HUES64 (cell line): ENCODE measurements at regions not wholly inside any gene's neighbourhood (a gene's known extent, or its start where the extent isn't known, plus 50 kb on each side); places are given as distances from the start of the nearest gene placed in this dataset.
"Not testable (repeated sequence)": the region's sequence is repeated elsewhere in the genome, so short reads cannot be mapped to it uniquely, and the experiment has no call there.

Experiments used
- H3K27ac ChIP-seq: 2 replicates; pipeline ENCODE4 v1.7.0; 2013; ENCODE audit warnings: low read depth, low read length, inconsistent platforms
- H3K27me3 ChIP-seq: 2 replicates; pipeline ENCODE4 v1.6.1; 2013; ENCODE audit warnings: mild to moderate bottlenecking, low read length; ENCODE audit not compliant: insufficient read depth
- H3K36me3 ChIP-seq: 2 replicates; pipeline ENCODE4 v1.6.1; 2013; ENCODE audit warnings: mild to moderate bottlenecking, low read length; ENCODE audit not compliant: insufficient read depth
- H3K4me1 ChIP-seq: 2 replicates; pipeline ENCODE4 v1.6.1; 2013; ENCODE audit warnings: mild to moderate bottlenecking, low read length, moderate library complexity; ENCODE audit not compliant: insufficient read depth
- H3K4me3 ChIP-seq: 2 replicates; pipeline ENCODE4 v1.5.1; 2013; ENCODE audit warnings: mild to moderate bottlenecking, low read length, moderate library complexity
- H3K9ac ChIP-seq: 2 replicates; pipeline ENCODE4 v1.6.1; 2013; ENCODE audit warnings: mild to moderate bottlenecking, low read depth, low read length
- H3K9me3 ChIP-seq: 2 replicates; pipeline ENCODE4 v1.6.1; 2013; ENCODE audit warnings: low read depth, low read length; ENCODE audit not compliant: insufficient read depth
- WGBS: fragments of 150-250, 120-280 bp; methylation state at CpG from one replicate; pipeline ENCODE4 v1.1.7; 2013; ENCODE audit warnings: missing lambda C conversion rate; 5-methylcytosine and 5-hydroxymethylcytosine counted together

DNA sequence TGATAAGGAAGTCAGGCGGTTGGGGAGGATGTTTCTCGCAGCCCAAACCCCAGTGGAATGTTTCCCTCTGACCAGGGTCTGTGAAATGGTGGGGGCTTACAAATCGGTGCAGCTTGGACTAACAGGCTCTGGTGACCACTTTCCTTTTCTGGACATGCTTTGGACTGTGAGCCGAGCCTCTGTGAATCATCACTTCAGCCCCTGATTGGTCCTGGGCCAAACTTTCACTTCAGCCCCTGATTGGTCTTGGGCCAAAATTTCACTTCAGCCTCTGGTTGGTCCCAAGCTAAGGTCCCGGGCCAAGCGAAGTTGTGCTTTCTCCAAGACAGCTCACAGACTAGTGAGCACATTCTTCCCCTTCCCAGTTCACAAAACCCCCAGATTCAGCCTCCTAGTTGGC is 223.7 kb upstream of the ANKRD20A1 start:
- H3K27me3 ChIP-seq, H3K9ac ChIP-seq, H3K4me3 ChIP-seq, H3K4me1 ChIP-seq, H3K9me3 ChIP-seq, H3K36me3 ChIP-seq, H3K27ac ChIP-seq: not testable (repeated sequence)
- WGBS, result no CpG with 5 or more reads among the region's 6 CpGs

DNA sequence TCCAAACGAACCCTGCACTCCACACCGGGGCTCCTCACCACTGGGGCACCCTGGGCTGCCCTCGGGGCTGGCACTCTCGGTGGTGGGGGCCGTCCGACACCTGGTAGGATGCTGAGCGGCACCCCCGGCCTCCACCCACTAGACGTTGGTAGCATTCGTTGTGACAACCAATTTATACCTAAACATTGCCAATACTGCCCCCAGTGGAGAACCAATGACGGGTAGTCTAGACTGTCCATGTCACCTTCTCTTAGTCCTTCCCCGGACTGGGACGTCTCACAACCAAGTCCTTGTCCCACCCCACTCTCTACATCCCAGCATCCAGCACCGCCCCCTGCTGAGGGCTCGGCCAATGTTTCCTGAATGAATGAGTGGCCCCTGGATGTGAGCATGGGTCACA is 246.8 kb upstream of the ANKRD20A1 start:
- H3K4me1 ChIP-seq, H3K27ac ChIP-seq, H3K4me3 ChIP-seq, H3K9ac ChIP-seq, H3K9me3 ChIP-seq, H3K36me3 ChIP-seq, H3K27me3 ChIP-seq: not testable (repeated sequence)
- 83% methylated on average over 10 of the region's 15 CpGs for WGBS

DNA sequence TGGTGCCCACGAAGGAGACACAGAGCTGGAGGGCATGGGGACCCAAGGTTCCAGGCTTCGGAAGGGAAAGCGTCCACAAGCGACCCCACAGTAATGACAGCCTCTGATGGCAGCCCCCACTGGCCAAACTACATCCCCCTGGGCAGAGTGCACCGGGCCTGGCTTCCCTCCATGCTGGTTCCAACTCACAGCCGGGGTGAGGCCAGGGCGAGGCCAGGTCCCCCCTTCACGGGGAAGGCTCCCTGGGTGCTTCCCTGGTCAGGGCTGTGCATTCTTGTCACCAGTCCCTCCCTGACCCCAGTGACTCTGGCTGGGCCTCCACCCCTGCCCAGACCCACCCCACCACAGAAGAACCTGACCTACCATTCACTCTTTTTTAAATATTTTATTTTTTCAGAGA is 248.9 kb upstream of the ANKRD20A1 start:
- H3K4me1 ChIP-seq, H3K27ac ChIP-seq, H3K36me3 ChIP-seq, H3K9me3 ChIP-seq, H3K27me3 ChIP-seq, H3K4me3 ChIP-seq, H3K9ac ChIP-seq: not testable (repeated sequence)
- 65% methylated on average over 4 of the region's 8 CpGs for WGBS

DNA sequence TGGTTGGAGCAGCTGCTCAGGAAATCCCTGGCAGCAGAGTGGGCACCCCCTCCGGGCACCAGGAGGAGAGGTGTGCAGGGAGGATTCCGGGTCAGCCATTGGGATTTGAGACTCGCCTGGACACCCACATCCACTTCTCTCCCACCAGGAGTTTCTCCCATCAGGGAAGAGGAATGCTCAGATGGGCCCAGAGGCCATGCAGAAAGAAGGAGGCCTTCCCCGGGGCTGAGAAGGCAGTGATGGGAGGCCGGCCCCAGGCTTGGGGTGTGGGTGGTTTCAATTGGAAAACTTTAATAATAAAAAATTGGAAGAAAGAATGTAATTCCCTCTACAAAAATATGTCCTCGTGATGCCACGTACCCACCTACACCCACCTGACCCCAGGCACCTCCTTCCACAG is 249.3 kb upstream of the ANKRD20A1 start:
- H3K9me3 ChIP-seq, H3K36me3 ChIP-seq, H3K4me1 ChIP-seq, H3K27me3 ChIP-seq, H3K9ac ChIP-seq, H3K27ac ChIP-seq, H3K4me3 ChIP-seq: not testable (repeated sequence)
- no CpG with 5 or more reads among the region's 7 CpGs for whole genome bisulfite sequencing

DNA sequence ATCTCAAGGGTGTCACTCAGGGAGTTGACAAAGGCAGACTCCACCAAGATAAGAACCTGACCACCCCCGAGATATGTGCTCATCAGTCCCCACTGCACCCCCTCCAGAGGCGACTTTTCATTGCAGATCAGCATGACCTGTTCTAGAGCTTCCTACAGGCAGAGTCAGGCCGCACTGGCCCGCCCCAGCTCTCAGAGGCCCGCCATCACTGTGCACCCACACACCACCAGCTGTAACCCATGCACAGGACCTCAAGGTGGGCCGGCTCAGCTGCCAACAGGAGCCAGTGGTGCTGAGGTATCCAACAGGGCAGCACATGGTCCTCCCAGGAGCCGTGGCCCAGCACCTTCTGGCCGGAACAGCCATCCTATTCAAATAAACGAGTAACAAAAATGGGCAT is 253.6 kb upstream of the ANKRD20A1 start:
- not testable (repeated sequence) for H3K4me3 ChIP-seq, H3K36me3 ChIP-seq, H3K27ac ChIP-seq, H3K4me1 ChIP-seq, H3K9me3 ChIP-seq, H3K27me3 ChIP-seq, H3K9ac ChIP-seq
- no CpG with 5 or more reads among the region's 9 CpGs for WGBS

DNA sequence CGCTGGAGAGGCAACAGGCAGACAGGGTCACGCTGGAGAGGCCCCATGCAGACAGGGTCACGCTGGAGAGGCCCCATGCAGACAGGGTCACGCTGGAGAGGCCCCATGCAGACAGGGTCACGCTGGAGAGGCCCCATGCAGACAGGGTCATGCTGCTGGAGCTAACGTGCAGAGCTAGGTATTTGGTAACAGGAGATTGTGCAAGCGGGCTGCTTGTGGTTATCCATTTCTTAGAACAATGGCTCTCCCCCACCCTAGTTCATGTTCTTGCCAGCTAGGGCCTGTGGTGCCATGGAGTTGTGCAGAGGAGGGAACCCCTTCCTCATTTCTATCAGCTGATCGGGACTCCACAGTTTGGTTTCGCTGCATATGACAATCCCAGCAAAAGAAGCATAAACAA is 255.1 kb upstream of the ANKRD20A1 start:
- not testable (repeated sequence) for H3K4me1 ChIP-seq, H3K36me3 ChIP-seq, H3K4me3 ChIP-seq, H3K9ac ChIP-seq, H3K9me3 ChIP-seq, H3K27me3 ChIP-seq, H3K27ac ChIP-seq
- WGBS, result no CpG with 5 or more reads among the region's 9 CpGs

DNA sequence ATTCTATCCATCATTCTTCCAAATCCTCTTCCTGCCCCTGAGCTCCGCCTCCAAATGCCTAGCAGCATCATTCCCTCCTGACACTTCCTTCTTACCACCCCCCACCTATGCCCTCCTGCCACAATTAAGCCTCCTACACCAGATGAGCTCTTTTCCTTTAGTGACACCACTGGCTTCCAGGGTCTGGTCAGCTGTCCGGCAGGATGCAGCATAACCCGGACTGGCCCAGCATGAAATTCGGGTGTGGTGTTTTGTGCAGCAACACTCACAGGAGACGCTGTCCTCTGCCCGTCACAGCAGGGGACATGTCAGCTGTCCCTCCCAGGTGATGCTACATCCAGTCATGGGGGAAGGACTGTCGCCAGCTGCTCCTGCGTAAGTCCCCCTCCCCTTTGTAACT is 266.3 kb upstream of the ANKRD20A1 start:
- not testable (repeated sequence) for H3K27ac ChIP-seq, H3K36me3 ChIP-seq, H3K27me3 ChIP-seq, H3K4me1 ChIP-seq, H3K9ac ChIP-seq, H3K9me3 ChIP-seq, H3K4me3 ChIP-seq
- no CpG with 5 or more reads among the region's 8 CpGs for WGBS

DNA sequence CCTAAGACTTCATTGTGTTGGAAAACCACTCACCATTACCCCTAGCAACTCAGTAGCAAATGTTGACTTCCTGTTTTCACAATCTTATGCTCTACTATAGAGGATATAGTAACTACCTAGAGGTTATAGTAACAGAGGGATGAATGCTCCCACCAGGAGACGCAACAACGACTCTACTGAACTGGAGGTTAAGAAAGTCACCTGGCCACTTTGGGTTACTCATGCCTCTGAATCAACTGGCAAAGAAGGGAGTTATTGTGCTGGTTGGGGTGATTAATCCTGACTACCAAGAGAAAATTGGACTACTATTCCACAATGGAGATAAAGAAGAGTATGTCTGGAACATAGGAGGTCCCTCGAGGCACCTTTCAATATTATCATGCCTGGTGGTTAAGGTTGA is 302.9 kb upstream of the ANKRD20A1 start:
- WGBS, result no CpG with 5 or more reads among the region's 3 CpGs
- not testable (repeated sequence) for H3K27me3 ChIP-seq

DNA sequence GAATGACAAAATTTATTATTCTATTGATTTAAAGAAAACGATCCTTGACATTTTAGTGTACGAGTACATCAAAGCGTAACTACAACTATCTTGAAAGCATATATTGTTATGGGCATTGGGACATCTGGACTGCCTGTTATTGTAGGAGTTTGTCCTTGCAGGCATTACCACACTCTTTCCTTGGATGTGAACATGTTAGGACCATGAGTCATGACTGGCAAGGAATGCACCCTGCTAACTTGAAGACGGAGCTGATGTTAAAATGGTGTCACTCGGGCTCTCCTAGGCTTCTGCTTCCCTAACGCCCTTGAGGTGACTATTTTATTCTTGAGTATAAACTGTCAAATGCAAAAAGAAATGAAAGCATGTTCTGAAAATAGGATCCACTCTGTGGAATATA is 308.7 kb upstream of the ANKRD20A1 start:
- not testable (repeated sequence) for H3K4me3 ChIP-seq, H3K36me3 ChIP-seq, H3K9ac ChIP-seq, H3K27ac ChIP-seq, H3K9me3 ChIP-seq, H3K27me3 ChIP-seq, H3K4me1 ChIP-seq
- no CpG with 5 or more reads among the region's 6 CpGs for WGBS

More for the DNA sequence above, 302.9 kb upstream of the ANKRD20A1 start:
- H3K9ac ChIP-seq, H3K9me3 ChIP-seq, H3K36me3 ChIP-seq, H3K4me1 ChIP-seq, H3K27ac ChIP-seq, H3K4me3 ChIP-seq: not testable (repeated sequence)

DNA sequence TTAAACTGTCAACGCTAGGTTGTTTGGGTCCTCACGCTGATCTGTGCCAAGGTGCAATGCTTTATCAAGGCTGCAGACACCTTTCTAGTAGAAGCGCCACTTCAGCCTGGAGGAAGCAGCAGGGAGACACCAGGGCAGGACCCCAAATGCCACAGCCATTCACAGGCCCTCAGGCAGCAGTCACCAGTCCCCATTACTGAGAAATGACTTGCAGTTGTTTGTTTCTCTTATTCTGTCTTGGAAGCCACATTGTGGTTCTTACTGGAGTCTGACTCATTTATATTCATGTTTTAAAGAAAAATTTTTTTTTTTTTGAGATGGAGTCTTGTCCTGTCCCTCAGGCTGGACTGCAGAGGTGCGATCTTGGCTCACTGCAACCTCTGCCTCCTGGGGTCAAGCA is 328.9 kb upstream of the ANKRD20A1 start:
- H3K27me3 ChIP-seq, H3K4me3 ChIP-seq, H3K27ac ChIP-seq, H3K4me1 ChIP-seq, H3K9ac ChIP-seq, H3K36me3 ChIP-seq, H3K9me3 ChIP-seq: not testable (repeated sequence)
- no CpG with 5 or more reads among the region's 4 CpGs for WGBS

DNA sequence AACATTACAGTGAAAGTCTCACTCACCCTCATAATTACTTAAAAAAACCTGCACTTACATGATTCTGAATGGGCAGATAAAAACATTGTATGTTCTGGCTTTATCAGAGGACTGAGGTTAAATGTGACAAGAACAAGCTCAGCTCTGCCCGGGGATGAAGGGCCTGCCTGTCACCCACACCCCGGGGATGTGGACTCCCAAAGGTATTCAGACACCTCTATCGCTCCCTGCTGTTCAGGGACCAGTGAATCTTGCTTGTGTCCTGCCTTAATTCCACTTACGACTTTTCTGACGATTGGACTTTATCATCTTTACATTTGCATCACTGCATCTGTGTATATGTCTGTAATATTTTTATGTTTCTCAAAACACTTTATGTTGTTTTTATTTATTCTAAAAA is 341.8 kb upstream of the ANKRD20A1 start:
- WGBS, result no CpG with 5 or more reads among the region's 5 CpGs

DNA sequence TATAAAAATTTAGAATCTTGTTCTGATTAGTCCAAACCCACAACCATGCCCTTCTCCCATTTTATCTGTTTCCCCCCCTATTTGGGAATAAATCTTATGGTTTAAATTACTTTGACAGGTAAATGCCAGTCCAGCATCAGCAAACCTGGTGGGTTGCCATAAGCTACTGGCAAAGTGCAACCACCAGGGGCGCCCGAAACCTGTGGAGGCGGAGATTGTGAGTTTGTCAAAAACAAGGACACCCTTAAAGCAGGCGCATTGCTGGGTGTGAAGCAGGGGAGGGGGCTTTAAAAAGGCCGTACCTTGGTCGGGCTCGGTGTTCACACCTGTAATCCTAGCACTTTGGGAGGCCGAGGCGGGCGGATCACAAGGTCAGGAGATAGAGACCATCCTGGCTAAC is 344.1 kb upstream of the ANKRD20A1 start:
- WGBS, result no CpG with 5 or more reads among the region's 10 CpGs
- H3K27me3 ChIP-seq, H3K4me1 ChIP-seq, H3K4me3 ChIP-seq, H3K27ac ChIP-seq, H3K36me3 ChIP-seq, H3K9ac ChIP-seq, H3K9me3 ChIP-seq: not testable (repeated sequence)

More for the DNA sequence above, 341.8 kb upstream of the ANKRD20A1 start:
- not testable (repeated sequence) for H3K9me3 ChIP-seq, H3K27me3 ChIP-seq, H3K4me3 ChIP-seq, H3K9ac ChIP-seq, H3K4me1 ChIP-seq, H3K27ac ChIP-seq, H3K36me3 ChIP-seq
